ENCODE measurements at regions not wholly inside any gene's neighbourhood (a gene's known extent, or its start where the extent isn't known, plus 50 kb on each side); places are given as distances from the start of the nearest gene placed in this dataset.
A peak's percentile ranks its signal among the peaks of the same experiment; 100 is the strongest.

DNA sequence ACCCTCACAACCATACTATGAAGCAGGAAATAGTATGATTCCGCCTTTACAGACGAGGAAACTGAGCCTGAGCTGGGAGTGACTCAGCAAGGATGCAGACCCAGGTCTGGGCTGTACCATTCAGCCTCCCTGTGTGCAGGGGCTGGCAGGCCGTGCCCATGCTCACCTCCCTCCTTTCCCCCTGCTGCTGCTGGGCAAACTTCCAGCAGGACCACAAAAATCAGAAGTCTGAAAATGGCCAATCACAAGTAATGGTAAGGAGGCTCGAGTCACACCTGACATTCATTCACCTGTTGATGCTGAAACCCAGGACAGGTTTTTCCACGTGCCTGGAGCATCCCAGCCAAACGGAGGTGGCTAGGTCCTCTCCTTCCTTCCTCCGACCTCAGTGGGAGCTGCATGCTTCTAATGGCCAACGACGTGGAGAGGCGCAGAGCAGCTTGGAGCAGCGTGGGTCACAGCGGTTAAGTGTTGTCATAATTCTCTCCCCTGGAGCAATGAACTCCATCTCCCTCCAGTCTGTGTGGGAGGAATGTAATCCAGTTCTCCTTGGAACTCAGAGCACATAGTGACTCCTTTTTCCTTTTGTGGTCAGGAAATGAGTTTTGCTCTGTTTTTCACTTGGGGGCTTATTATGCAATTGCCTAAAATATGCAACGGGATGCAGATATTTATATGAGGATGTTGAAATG, 371.7 kb downstream of the BCOR start:
- Histone ChIP-seq H3K27me3 (ENCODE audit: control insufficient read depth, insufficient read depth, low read length) (peaks cover 25% of the 10 kb centered on the region), H3K4me2 (ENCODE audit: low read depth, low read length) (no peak overlapping the region), H2AK9ac (replicated peaks; ENCODE audit: low read depth, low read length, poor library complexity) (no peak overlapping the region), H3K27ac (ENCODE audit: insufficient read depth, low read length) (no peak overlapping the region), H3K4me1 (ENCODE audit: control insufficient read depth, insufficient read depth, low read length) (peaks cover 7% of the 10 kb centered on the region), H4K5ac (ENCODE audit: low read depth, low read length) (no peak overlapping the region), H3K36me3 (ENCODE audit: control insufficient read depth, insufficient read depth, low read length) (no peaks in the 10 kb centered on the region), H4K91ac (ENCODE audit: insufficient read depth, low read depth, low read length) (no peak overlapping the region), H3K18ac (ENCODE audit: low read depth, low read length) (no peak overlapping the region), H2BK15ac (ENCODE audit: low read depth, low read length) (no peak overlapping the region), H3K4me3 (ENCODE audit: insufficient read depth, low read depth, low read length) (no peak overlapping the region), H3K4ac (ENCODE audit: low read depth, low read length) (no peak overlapping the region), H4K8ac (ENCODE audit: low read depth in 2 of 2, low read length in 2 of 2) (no peak overlapping the region), H3K9ac (ENCODE audit: low read depth, low read length) (no peak overlapping the region), H2BK120ac (ENCODE audit: low read depth, low read length) (no peak overlapping the region), H4K20me1 (ENCODE audit: insufficient read depth, low read length) (no peaks in the 10 kb centered on the region), H3K9me1 (ENCODE audit: insufficient read depth, low read length) (no peaks in the 10 kb centered on the region), H3K23ac (ENCODE audit: low read depth, low read length) (no peak overlapping the region), H3K56ac (ENCODE audit: extremely low read depth, insufficient read depth, low read length) (no peak overlapping the region), H2AK5ac (ENCODE audit: low read depth, low read length) (no peak overlapping the region), H2BK5ac (ENCODE audit: low read depth, low read length, poor library complexity, severe bottlenecking) (no peak overlapping the region), H3K79me1 (ENCODE audit: low read depth in 1 of 2, low read length in 2 of 2) (no peaks in the 10 kb centered on the region), H2BK20ac (ENCODE audit: low read depth, low read length) (no peak overlapping the region), H3K9me3 (ENCODE audit: control insufficient read depth, insufficient read depth, low read length) (peaks cover 2% of the 10 kb centered on the region; the same call in 1 of the 2 replicates), H3K14ac (replicated peaks; ENCODE audit: low read depth, low read length) (no peak overlapping the region), H2AFZ (replicated peaks; ENCODE audit: low read length, poor library complexity) (no peak overlapping the region)
- ChIA-PET POLR2A (ENCODE audit: unreplicated experiment) (no interaction called here), CTCF (no interaction called here)
- intact Hi-C loops (cut with micrococcal nuclease) (no loop called here), in situ Hi-C loops (cut with MboI; ENCODE audit: low sequenced_read_pairs) (no loop called here), dilution Hi-C loops (cut with HindIII; ENCODE audit: low sequenced_read_pairs, unreplicated experiment) (no loop called here)
- peak; percentile 80 for DNase-seq
- ATAC-seq (ENCODE audit: low read depth): peak; percentile 79
- no TSS peak for BruUV-seq (replicated peaks)
- TF ChIP-seq, protein P1, sequence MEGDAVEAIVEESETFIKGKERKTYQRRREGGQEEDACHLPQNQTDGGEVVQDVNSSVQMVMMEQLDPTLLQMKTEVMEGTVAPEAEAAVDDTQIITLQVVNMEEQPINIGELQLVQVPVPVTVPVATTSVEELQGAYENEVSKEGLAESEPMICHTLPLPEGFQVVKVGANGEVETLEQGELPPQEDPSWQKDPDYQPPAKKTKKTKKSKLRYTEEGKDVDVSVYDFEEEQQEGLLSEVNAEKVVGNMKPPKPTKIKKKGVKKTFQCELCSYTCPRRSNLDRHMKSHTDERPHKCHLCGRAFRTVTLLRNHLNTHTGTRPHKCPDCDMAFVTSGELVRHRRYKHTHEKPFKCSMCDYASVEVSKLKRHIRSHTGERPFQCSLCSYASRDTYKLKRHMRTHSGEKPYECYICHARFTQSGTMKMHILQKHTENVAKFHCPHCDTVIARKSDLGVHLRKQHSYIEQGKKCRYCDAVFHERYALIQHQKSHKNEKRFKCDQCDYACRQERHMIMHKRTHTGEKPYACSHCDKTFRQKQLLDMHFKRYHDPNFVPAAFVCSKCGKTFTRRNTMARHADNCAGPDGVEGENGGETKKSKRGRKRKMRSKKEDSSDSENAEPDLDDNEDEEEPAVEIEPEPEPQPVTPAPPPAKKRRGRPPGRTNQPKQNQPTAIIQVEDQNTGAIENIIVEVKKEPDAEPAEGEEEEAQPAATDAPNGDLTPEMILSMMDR (conservative IDR thresholded peaks at IDR 0.05; ENCODE audit: low read depth, low read length): no peak
- TF ChIP-seq USF2 (IDR thresholded peaks at IDR 0.05; ENCODE audit: low read depth, low read length) (no peak), CHD1 (IDR thresholded peaks at IDR 0.05; ENCODE audit: low read depth, low read length) (no peak), MAFK (IDR thresholded peaks at IDR 0.05; ENCODE audit: low read depth, low read length) (peak; percentile 15; the same call in 1 of the 2 replicates), POLR2A (IDR thresholded peaks at IDR 0.05; ENCODE audit: low read depth, low read length) (no peak), RCOR1 (IDR thresholded peaks at IDR 0.05; ENCODE audit: insufficient replicate concordance, low read length) (no peak), RAD21 (IDR thresholded peaks at IDR 0.05; ENCODE audit: low read length) (no peak), MAZ (IDR thresholded peaks at IDR 0.05; ENCODE audit: borderline replicate concordance, low read depth, low read length) (no peak), BHLHE40 (IDR thresholded peaks at IDR 0.05; ENCODE audit: low read depth, low read length) (no peak), MXI1 (IDR thresholded peaks at IDR 0.05; ENCODE audit: borderline replicate concordance, low read depth, low read length) (no peak), CEBPB (IDR thresholded peaks at IDR 0.05; ENCODE audit: low read depth, low read length) (peak; percentile 87), SMC3 (IDR thresholded peaks at IDR 0.05; ENCODE audit: low read depth, low read length) (no peak)
- 22% methylated on average over 3 of the region's 13 CpGs; no CpG with 5 or more reads in 1 of the 2 experiments for WGBS, 2 experiments (ENCODE audit: extremely low coverage in 2 of 2, insufficient read length in 1 of 2)

Measured in IMR-90 (cell line).